ENCODE measurements at regions not wholly inside any gene's neighbourhood (a gene's known extent, or its start where the extent isn't known, plus 50 kb on each side); places are given as distances from the start of the nearest gene placed in this dataset.

- no peak for DNase-seq
Measured at GRCh38 chr13:76654263-76654662, 231.9 kb downstream of the KCTD12 start.

GRCh38 chr13:76651286-76651685 is 234.9 kb downstream of the KCTD12 start:
- no peak for DNase-seq

- no peak for DNase-seq
Measured at GRCh38 chr13:76647550-76647949, 238.7 kb downstream of the KCTD12 start.

- DNase-seq = no peak
Measured at GRCh38 chr13:76646946-76647345, 239.3 kb downstream of the KCTD12 start.

- no peak for DNase-seq
Measured at GRCh38 chr13:76645632-76646031, 240.6 kb downstream of the KCTD12 start.

GRCh38 chr13:76644906-76645305 is 241.3 kb downstream of the KCTD12 start:
- DNase-seq = no peak

GRCh38 chr13:76643596-76643995 is 242.6 kb downstream of the KCTD12 start:
- DNase-seq = no peak

- DNase-seq = no peak
Measured at GRCh38 chr13:76641056-76641455, 245.1 kb downstream of the KCTD12 start.

GRCh38 chr13:76638882-76639281 is 247.3 kb downstream of the KCTD12 start:
- DNase-seq = no peak

- DNase-seq = no peak
Measured at GRCh38 chr13:76638181-76638580, 248.0 kb downstream of the KCTD12 start.

GRCh38 chr13:76637641-76638141 is 248.5 kb downstream of the KCTD12 start:
- no peak for DNase-seq

GRCh38 chr13:76636829-76637228 is 249.4 kb downstream of the KCTD12 start:
- DNase-seq = no peak

GRCh38 chr13:76635232-76636230 is 250.7 kb downstream of the KCTD12 start:
- DNase-seq = peak; percentile 56

- DNase-seq = no peak
Measured at GRCh38 chr13:76634431-76635191, 251.6 kb downstream of the KCTD12 start.

GRCh38 chr13:76632401-76633044 is 253.7 kb downstream of the KCTD12 start:
- no peak for DNase-seq

GRCh38 chr13:76630629-76631230 is 255.5 kb downstream of the KCTD12 start:
- DNase-seq = no peak

- no peak for DNase-seq
Measured at GRCh38 chr13:76622315-76623040, 263.7 kb downstream of the KCTD12 start.

- DNase-seq = no peak
Measured at GRCh38 chr13:76621705-76622104, 264.5 kb downstream of the KCTD12 start.

GRCh38 chr13:76620036-76620435 is 266.2 kb downstream of the KCTD12 start:
- no peak for DNase-seq

- DNase-seq = no peak
Measured at GRCh38 chr13:76619631-76620030, 266.6 kb downstream of the KCTD12 start.

- no peak for DNase-seq
Measured at GRCh38 chr13:76610819-76611415, 275.3 kb downstream of the KCTD12 start.

GRCh38 chr13:76609643-76610042 is 276.6 kb downstream of the KCTD12 start:
- DNase-seq = no peak
